GM18873 (cell line): ENCODE measurements at regions not wholly inside any gene's neighbourhood (a gene's known extent, or its start where the extent isn't known, plus 50 kb on each side); places are given as distances from the start of the nearest gene placed in this dataset.
A peak's percentile ranks its signal among the peaks of the same experiment; 100 is the strongest.

Experiments
- ATAC-seq: cut with Tn5 transposase; IDR thresholded peaks from one replicate; pipeline ENCODE4 v1.9.1; 2021; ENCODE audit warnings: mild to moderate bottlenecking, moderate library complexity, moderate number of reproducible peaks; ENCODE audit not compliant: unreplicated experiment, low FRiP score

GRCh38 chr17:72297326-72298115 lies 176.7 kb downstream of the SOX9 start:
- no peak for ATAC-seq

GRCh38 chr17:72299100-72299499 lies 178.3 kb downstream of the SOX9 start:
- no peak for ATAC-seq

- no peak for ATAC-seq
These were observed 178.8 kb downstream of the SOX9 start for GRCh38 chr17:72299592-72299991.

- ATAC-seq, result no peak
These were observed 181.1 kb downstream of the SOX9 start for GRCh38 chr17:72301887-72302286.

GRCh38 chr17:72302735-72303134 lies 181.9 kb downstream of the SOX9 start:
- ATAC-seq, result no peak

GRCh38 chr17:72303787-72304733 lies 183.2 kb downstream of the SOX9 start:
- ATAC-seq, result no peak

GRCh38 chr17:72304859-72305258 lies 184.0 kb downstream of the SOX9 start:
- ATAC-seq, result no peak

GRCh38 chr17:72305472-72305871 lies 184.7 kb downstream of the SOX9 start:
- ATAC-seq, result no peak

- no peak for ATAC-seq
These were observed 185.2 kb downstream of the SOX9 start for GRCh38 chr17:72306037-72306436.

- ATAC-seq, result no peak
These were observed 187.0 kb downstream of the SOX9 start for GRCh38 chr17:72307836-72308235.

GRCh38 chr17:72308744-72309385 lies 188.0 kb downstream of the SOX9 start:
- ATAC-seq, result no peak

- ATAC-seq, result no peak
These were observed 190.2 kb downstream of the SOX9 start for GRCh38 chr17:72311004-72311403.

- ATAC-seq, result no peak
These were observed 194.5 kb downstream of the SOX9 start for GRCh38 chr17:72315122-72315913.

- ATAC-seq, result no peak
These were observed 197.3 kb downstream of the SOX9 start for GRCh38 chr17:72318131-72318530.

GRCh38 chr17:72321896-72322295 lies 201.1 kb downstream of the SOX9 start:
- ATAC-seq, result no peak

- ATAC-seq, result peak; percentile 69
These were observed 211.5 kb downstream of the SOX9 start for GRCh38 chr17:72332367-72332766.

- ATAC-seq, result no peak
These were observed 212.8 kb downstream of the SOX9 start for GRCh38 chr17:72333570-72333969.

GRCh38 chr17:72334205-72334604 lies 213.4 kb downstream of the SOX9 start:
- no peak for ATAC-seq

GRCh38 chr17:72336026-72336803 lies 215.4 kb downstream of the SOX9 start:
- ATAC-seq, result no peak

- ATAC-seq, result no peak
These were observed 215.9 kb downstream of the SOX9 start for GRCh38 chr17:72336804-72337070.
